HAP-1 (cell line): ENCODE measurements at regions not wholly inside any gene's neighbourhood (a gene's known extent, or its start where the extent isn't known, plus 50 kb on each side); places are given as distances from the start of the nearest gene placed in this dataset.

Experiments
- DNase-seq, 2 experiments: peaks; one replicate each; pipeline ENCODE4 v3.0.0-alpha.2; 2016 to 2020; ENCODE audit warnings: low spot score in 2 of 2
- H3K27me3 ChIP-seq: fragments of 250-450 bp; sonication (Bioruptor Pico); 2 replicates; pipeline ENCODE4 v1.5.1; 2020; ENCODE audit warnings: low read depth, mild to moderate bottlenecking, moderate library complexity
- H3K36me3 ChIP-seq: fragments of 250-450 bp; sonication (Bioruptor Pico); replicated peaks from 2 replicates; pipeline ENCODE4 v1.5.1; 2020; ENCODE audit warnings: mild to moderate bottlenecking
- H3K4me1 ChIP-seq: fragments of 250-450 bp; sonication (Bioruptor Pico); 2 replicates; pipeline ENCODE4 v1.5.1; 2020; ENCODE audit warnings: mild to moderate bottlenecking
- H3K4me3 ChIP-seq: fragments of 250-450 bp; sonication (Bioruptor Pico); 2 replicates; pipeline ENCODE4 v1.5.1; 2020; ENCODE audit warnings: mild to moderate bottlenecking, moderate library complexity
- H3K9me3 ChIP-seq: fragments of 250-450 bp; sonication (Bioruptor Pico); 2 replicates; pipeline ENCODE4 v1.5.1; 2020; ENCODE audit warnings: mild to moderate bottlenecking, moderate library complexity
- in situ Hi-C: fragments of 300-500 bp; cut with MboI; formaldehyde crosslinking; loops from 3 replicates; pipeline ENCODE4 v1.14.3; 2020; ENCODE audit warnings: low sequenced_read_pairs, inconsistent platforms, mixed read lengths

- in situ Hi-C loops = no loop called here
Observed at GRCh38 chr6:145380186-145380585, 355.1 kb downstream of the EPM2A start.

GRCh38 chr6:145381941-145382340 lies 353.4 kb downstream of the EPM2A start:
- no peak for DNase-seq
- Histone ChIP-seq H3K9me3 (no peaks in the 10 kb centered on the region), H3K27me3 (0 out of 2 replicates have a peak, but pooled peaks cover 3% of the 10 kb centered on the region), H3K4me3 (no peak overlapping the region), H3K4me1 (no peaks in the 10 kb centered on the region), H3K36me3 (no peaks in the 10 kb centered on the region)
- in situ Hi-C loops = no loop called here

More at GRCh38 chr6:145380186-145380585, 355.1 kb downstream of the EPM2A start:
- H3K9me3 ChIP-seq = no peaks in the 10 kb centered on the region
- H3K4me1 ChIP-seq = no peaks in the 10 kb centered on the region
- no peaks in the 10 kb centered on the region for H3K36me3 ChIP-seq
- no peak for DNase-seq
- H3K27me3 ChIP-seq = 0 out of 2 replicates have a peak, but pooled peaks cover 3% of the 10 kb centered on the region
- no peak overlapping the region for H3K4me3 ChIP-seq

GRCh38 chr6:145383428-145383827 lies 351.9 kb downstream of the EPM2A start:
- Histone ChIP-seq H3K36me3 (no peaks in the 10 kb centered on the region), H3K27me3 (0 out of 2 replicates have a peak, but pooled peaks cover 3% of the 10 kb centered on the region), H3K9me3 (no peaks in the 10 kb centered on the region), H3K4me3 (no peak overlapping the region), H3K4me1 (no peaks in the 10 kb centered on the region)
- in situ Hi-C loops = no loop called here
- no peak for DNase-seq

DNA sequence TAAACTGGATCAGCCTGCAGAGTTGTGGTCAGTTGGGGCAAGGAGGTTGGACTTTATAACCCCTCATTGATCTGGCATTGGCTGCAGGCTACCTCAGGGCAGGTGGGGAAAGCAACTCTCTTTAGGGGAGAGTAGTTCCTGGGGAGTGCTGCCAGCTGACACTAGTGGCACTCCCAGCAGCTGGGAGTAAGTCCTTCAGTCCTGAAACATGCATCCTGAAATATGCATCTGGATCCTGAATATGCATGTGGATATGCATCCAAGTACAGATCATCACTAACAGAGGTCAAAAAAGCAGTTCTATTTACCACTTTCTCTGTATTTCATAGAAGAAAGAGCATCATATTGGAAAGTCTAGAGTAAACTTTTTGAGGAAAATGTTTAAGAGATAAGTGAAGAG lies 350.8 kb downstream of the EPM2A start:
- Histone ChIP-seq H3K9me3 (no peaks in the 10 kb centered on the region), H3K4me3 (no peak overlapping the region), H3K36me3 (no peaks in the 10 kb centered on the region), H3K27me3 (0 out of 2 replicates have a peak, but pooled peaks cover 3% of the 10 kb centered on the region), H3K4me1 (no peaks in the 10 kb centered on the region)
- DNase-seq = no peak
- in situ Hi-C loops = no loop called here

DNA sequence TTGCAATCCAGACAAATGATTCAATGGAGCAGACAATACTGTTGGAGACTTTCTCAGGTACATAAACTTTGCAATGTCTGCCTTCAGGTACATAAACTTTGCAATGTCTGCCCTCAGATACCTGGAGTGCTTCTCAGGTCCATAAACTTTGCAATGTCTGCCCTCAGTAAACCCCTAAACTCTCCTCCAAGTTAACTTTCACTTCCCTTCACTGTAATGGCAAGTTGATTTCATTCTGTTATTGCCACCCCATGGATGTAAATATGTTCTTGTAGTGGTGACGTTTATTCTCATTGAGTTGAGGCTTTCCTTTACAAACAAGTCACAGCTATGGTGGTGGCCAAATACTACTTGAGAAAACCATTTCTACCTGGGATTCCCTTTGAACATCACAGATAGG lies 338.8 kb downstream of the EPM2A start:
- no peaks in the 10 kb centered on the region for H3K27me3 ChIP-seq
- no peaks in the 10 kb centered on the region for H3K9me3 ChIP-seq
- no peaks in the 10 kb centered on the region for H3K36me3 ChIP-seq
- DNase-seq = no peak
- no peaks in the 10 kb centered on the region for H3K4me1 ChIP-seq
- H3K4me3 ChIP-seq = no peak overlapping the region
- in situ Hi-C loops = no loop called here

DNA sequence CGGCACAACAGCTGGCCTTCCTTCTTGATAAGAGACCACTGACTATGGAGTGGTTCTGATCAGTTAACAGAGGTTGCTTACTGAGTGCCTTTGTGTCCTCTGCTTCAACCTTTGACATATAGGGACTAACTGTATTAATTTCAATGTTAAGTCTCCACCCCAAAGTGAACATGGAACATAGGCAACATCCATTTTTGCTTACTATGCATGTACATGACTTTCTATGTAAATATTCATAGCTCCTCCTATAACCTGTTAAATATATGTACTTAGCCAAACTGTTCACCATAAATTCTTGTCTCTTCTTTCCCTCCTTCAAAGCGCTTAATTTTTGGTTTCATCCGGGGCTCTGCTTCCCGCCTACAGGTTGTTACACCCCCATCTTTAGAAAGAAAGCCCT lies 334.8 kb downstream of the EPM2A start:
- in situ Hi-C loops = no loop called here
- Histone ChIP-seq H3K27me3 (no peaks in the 10 kb centered on the region), H3K9me3 (no peaks in the 10 kb centered on the region), H3K36me3 (no peaks in the 10 kb centered on the region), H3K4me1 (no peaks in the 10 kb centered on the region), H3K4me3 (no peak overlapping the region)
- DNase-seq = no peak

DNA sequence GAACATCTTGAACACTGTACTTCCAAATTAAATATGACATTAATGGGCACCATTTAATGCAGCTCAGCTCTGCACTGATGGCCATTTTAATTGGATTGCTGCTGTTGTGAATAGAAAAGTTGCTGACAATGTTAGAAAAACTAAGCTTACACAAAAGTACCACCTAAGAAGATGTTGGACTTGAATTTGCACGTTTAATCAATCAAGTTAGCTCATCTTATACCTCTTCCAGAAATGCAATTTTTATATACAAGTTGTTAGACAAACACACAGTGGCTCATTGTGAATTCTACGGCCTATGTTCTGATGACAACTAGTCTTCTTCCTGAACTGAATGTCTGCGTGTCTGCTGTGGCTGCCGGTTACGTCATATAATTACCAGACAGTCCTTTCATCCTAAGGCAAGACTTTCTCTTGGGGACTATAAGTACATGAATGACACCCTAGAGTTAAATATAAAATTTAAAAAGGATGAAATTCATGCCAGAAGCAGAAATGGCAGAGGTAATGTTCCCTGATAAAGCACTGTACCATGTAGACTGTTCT lies 330.2 kb downstream of the EPM2A start:
- Histone ChIP-seq H3K4me1 (peaks cover 16% of the 10 kb centered on the region), H3K9me3 (no peaks in the 10 kb centered on the region), H3K27me3 (no peaks in the 10 kb centered on the region), H3K36me3 (no peaks in the 10 kb centered on the region), H3K4me3 (no peak overlapping the region)
- in situ Hi-C loops = no loop called here
- DNase-seq = no peak

DNA sequence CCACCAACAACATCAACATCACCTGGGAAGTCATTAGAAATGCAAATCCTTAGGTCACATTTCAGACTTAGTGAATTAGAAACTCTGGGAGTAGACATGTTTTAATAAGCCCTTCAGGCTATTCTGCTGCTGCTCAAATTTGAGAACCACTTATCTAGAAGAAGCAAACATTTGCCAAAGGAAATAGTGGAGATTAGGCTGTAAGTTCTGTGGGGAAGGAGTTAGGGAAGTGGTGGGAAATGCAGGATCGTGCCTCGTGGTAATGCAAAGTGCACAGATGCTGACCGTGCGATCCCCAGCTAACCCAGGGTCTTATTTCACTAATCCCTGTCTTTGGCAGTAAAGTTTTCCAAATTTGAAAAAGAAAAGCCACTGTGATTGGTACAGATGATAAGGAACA lies 328.5 kb downstream of the EPM2A start:
- H3K27me3 ChIP-seq = no peaks in the 10 kb centered on the region
- no peaks in the 10 kb centered on the region for H3K9me3 ChIP-seq
- peak; percentile 60 to 73 for DNase-seq
- in situ Hi-C loops = no loop called here
- no peak overlapping the region for H3K4me3 ChIP-seq
- no peaks in the 10 kb centered on the region for H3K36me3 ChIP-seq
- peaks cover 16% of the 10 kb centered on the region for H3K4me1 ChIP-seq

DNA sequence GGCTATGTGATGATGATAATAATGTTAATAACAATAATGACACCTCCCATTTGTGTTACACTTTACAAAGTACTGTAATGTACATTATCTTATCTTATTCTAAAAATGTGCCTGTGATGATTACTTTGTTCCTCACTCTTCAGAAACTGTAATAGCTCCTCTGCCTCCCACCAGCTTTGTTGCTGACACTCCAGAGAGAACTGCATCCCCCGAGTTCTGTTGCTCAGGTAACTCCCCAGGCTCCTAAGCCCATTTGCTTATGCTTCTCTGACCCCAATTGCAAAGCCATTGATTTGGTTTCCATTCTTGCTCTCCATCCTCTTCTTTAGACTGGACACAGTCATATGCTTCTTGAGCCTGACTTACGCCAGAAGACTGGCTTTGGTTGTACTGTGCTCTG lies 319.7 kb downstream of the EPM2A start:
- no peaks in the 10 kb centered on the region for H3K27me3 ChIP-seq
- H3K4me3 ChIP-seq = no peak overlapping the region
- H3K36me3 ChIP-seq = no peaks in the 10 kb centered on the region
- in situ Hi-C loops = no loop called here
- no peaks in the 10 kb centered on the region for H3K4me1 ChIP-seq
- H3K9me3 ChIP-seq = no peaks in the 10 kb centered on the region
- DNase-seq = no peak

DNA sequence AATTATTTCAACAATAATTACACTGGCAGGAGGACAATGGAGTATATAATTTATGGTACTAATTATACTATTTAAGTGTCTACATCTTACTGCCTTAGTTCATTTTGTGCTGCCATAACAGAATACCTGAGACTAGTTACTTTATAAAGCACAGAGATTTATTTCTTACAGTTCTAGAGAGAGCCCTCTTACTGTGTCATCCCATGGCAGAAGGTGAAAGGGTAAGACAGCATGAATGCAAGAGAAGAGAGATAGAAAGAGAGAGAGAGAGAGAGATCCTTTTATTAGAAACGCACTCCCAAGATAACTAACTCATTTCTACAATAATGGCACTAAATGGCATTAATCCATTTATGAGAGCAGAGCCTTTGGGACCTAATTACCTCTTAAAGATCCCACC lies 314.7 kb downstream of the EPM2A start:
- H3K9me3 ChIP-seq = no peaks in the 10 kb centered on the region
- DNase-seq = no peak
- no peaks in the 10 kb centered on the region for H3K4me1 ChIP-seq
- no peaks in the 10 kb centered on the region for H3K27me3 ChIP-seq
- H3K4me3 ChIP-seq = no peak overlapping the region
- no peaks in the 10 kb centered on the region for H3K36me3 ChIP-seq
- in situ Hi-C loops = no loop called here

DNA sequence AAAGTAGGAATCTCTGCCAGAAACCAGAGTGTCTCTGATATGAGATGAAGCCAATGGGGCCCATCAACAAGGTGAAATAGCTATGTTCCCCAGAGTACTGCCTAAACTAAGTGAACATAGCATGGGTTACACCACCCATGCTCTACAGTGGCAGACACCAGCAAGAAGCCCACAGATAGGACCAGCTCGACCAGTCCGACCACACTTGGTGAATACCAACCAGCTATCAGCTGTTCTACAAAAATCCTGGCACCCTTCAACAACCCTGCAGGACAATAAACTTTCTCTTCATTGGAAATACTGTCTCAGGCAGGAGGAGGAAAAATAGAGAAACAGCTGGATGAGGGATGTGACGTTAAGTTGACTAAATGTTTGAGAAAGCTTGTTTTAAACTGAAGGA lies 311.4 kb downstream of the EPM2A start:
- DNase-seq = no peak
- in situ Hi-C loops = no loop called here

DNA sequence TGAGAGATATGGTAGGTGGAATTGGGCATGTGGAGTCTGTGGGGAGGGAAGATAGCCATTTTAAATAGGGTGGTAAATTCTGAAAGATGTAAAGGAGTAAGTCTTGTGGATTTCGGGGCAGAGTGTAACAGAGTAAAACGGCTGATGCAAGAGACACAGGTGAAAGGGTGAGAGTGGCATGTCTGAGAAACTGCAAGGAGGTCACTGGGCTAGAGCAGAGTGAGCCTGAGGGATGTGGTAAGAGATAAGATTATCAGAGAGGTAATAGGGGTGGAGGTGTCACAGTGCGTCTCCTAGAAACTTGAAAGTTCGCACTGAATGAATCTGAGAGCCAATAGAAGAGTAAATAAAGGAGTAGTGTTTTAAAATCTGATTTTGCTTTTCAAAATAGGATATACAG lies 308.1 kb downstream of the EPM2A start:
- H3K27me3 ChIP-seq = no peaks in the 10 kb centered on the region
- no peaks in the 10 kb centered on the region for H3K36me3 ChIP-seq
- H3K4me1 ChIP-seq = no peaks in the 10 kb centered on the region
- no peaks in the 10 kb centered on the region for H3K9me3 ChIP-seq
- no peak for DNase-seq
- in situ Hi-C loops = no loop called here
- H3K4me3 ChIP-seq = no peak overlapping the region

More for the DNA sequence above, 311.4 kb downstream of the EPM2A start:
- no peak overlapping the region for H3K4me3 ChIP-seq
- H3K36me3 ChIP-seq = no peaks in the 10 kb centered on the region
- H3K27me3 ChIP-seq = no peaks in the 10 kb centered on the region
- no peaks in the 10 kb centered on the region for H3K4me1 ChIP-seq
- no peaks in the 10 kb centered on the region for H3K9me3 ChIP-seq

DNA sequence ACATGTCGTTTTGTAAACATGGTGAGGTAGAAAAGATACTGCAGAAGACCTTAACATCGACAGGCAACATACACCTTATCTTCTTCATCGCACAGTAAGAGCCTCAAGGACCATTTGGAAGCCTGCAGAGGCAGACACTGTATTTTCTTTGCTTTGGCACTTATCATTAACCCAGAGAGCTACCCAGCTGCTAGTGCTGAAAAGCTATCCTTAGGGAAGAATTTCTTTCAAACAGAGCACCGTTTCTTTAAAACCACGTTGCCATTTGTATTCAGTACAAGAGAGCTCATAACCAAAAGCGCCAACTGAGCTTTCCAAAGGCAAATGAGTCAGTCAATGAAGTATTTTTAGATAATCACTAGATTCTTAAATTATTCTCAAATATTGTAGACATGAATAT lies 306.6 kb downstream of the EPM2A start:
- Histone ChIP-seq H3K4me3 (no peak overlapping the region), H3K4me1 (no peaks in the 10 kb centered on the region), H3K36me3 (no peaks in the 10 kb centered on the region), H3K9me3 (no peaks in the 10 kb centered on the region), H3K27me3 (no peaks in the 10 kb centered on the region)
- in situ Hi-C loops = no loop called here
- DNase-seq = no peak

DNA sequence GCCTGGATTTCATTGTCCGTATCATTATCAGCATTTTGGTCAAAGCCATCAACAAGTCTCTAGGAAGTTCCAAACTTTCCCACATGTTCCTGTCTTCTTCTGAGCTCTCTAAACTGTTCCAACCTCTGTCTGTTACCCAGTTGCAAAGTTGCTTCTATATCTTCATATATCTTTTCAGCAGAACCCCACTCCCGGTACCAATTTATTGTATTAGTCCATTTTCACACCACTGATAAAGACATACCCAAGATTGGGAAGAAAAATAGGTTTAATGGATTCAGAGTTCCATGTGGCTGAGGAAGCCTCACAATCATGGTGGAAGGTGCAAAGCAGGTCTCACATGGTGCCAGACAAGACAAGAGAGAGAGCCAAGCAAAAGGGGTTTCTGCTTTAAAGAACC lies 293.2 kb downstream of the EPM2A start:
- in situ Hi-C loops = no loop called here
- Histone ChIP-seq H3K27me3 (no peaks in the 10 kb centered on the region), H3K9me3 (no peaks in the 10 kb centered on the region; the same call in 1 of the 2 replicates), H3K36me3 (no peaks in the 10 kb centered on the region), H3K4me3 (no peak overlapping the region), H3K4me1 (no peaks in the 10 kb centered on the region)
- DNase-seq = no peak

DNA sequence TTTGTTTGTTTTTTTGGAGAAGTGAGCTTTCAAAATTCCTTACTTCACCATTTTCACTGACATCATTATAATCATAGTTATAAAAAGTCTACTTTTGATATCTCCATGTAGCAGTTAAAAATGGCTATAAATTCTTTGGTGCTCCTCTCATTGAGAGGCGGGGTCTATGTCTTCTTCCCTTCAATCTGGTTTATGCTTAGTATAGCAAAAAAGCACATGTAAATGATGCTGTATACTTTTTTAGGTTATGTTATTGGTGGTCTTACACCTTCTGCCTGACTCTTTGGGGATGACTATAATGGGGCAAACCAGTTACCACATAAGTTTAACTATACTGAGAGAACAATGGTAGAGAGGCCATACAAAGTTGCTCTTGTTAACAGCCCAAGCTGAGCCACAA lies 289.6 kb downstream of the EPM2A start:
- DNase-seq = no peak
- in situ Hi-C loops = no loop called here
- no peaks in the 10 kb centered on the region; the same call in 1 of the 2 replicates for H3K9me3 ChIP-seq
- H3K36me3 ChIP-seq = no peaks in the 10 kb centered on the region
- H3K4me3 ChIP-seq = no peak overlapping the region
- no peaks in the 10 kb centered on the region for H3K27me3 ChIP-seq
- no peaks in the 10 kb centered on the region for H3K4me1 ChIP-seq
